Vagina (tissue), 2 donors: ENCODE measurements at regions not wholly inside any gene's neighbourhood (a gene's known extent, or its start where the extent isn't known, plus 50 kb on each side); places are given as distances from the start of the nearest gene placed in this dataset.

Source experiments
- CTCF ChIP-seq, 3 experiments: fragments of 450-650 bp in 2 of 3; fragments of 200-600 bp in 1 of 3; sonication (generic) in 1 of 3; IDR thresholded peaks; one replicate each; pipeline ENCODE4 v1.5.1; 2017 to 2019; ENCODE audit warnings: antibody characterized with exemption in 3 of 3, mild to moderate bottlenecking in 2 of 3, moderate library complexity in 2 of 3
- POLR2A ChIP-seq, 2 donors: fragments of 450-650 bp; IDR thresholded peaks; one replicate each; pipeline ENCODE4 v1.6.1; 2017; ENCODE audit warnings: antibody characterized with exemption in 2 of 2, mild to moderate bottlenecking in 2 of 2, moderate library complexity in 2 of 2
- POLR2AphosphoS5 ChIP-seq, 2 donors: sonication (generic); formaldehyde crosslinking; IDR thresholded peaks; one replicate each; pipeline ENCODE4 v1.9.0; 2017; ENCODE audit warnings: antibody characterized with exemption in 2 of 2, mild to moderate bottlenecking in 2 of 2, low read depth in 1 of 2; ENCODE audit not compliant: insufficient read depth in 1 of 2

- TF ChIP-seq CTCF (IDR thresholded peaks at IDR 0.05) (no peak), POLR2AphosphoS5 (IDR thresholded peaks at IDR 0.05; ENCODE audit: insufficient read depth in 1 of 2, low read depth in 1 of 2) (no peak), POLR2A (IDR thresholded peaks at IDR 0.05) (no peak)
Measured at GRCh38 chr6:5922230-5922629, 84.5 kb downstream of the NRN1 start.
